H9 (cell line): ENCODE measurements at regions not wholly inside any gene's neighbourhood (a gene's known extent, or its start where the extent isn't known, plus 50 kb on each side); places are given as distances from the start of the nearest gene placed in this dataset.
A peak's percentile ranks its signal among the peaks of the same experiment; 100 is the strongest.

Experiments
- DNase-seq: peaks from one replicate; pipeline ENCODE4 v3.0.0-alpha.2; 2017
- H2AFZ ChIP-seq: one replicate; pipeline ENCODE4 v1.6.1; 2013; ENCODE audit warnings: mild to moderate bottlenecking, low read length, control low read depth, moderate library complexity
- H2AK5ac ChIP-seq: 2 replicates; pipeline ENCODE4 v1.6.1; 2013; ENCODE audit warnings: low read length, control low read depth, mixed read lengths; ENCODE audit not compliant: insufficient read length
- H2BK120ac ChIP-seq: one replicate; pipeline ENCODE4 v1.6.1; 2013; ENCODE audit warnings: low read depth, mild to moderate bottlenecking, low read length, control low read depth, inconsistent platforms; ENCODE audit not compliant: poor library complexity, severe bottlenecking
- H2BK12ac ChIP-seq: 2 replicates; pipeline ENCODE4 v1.6.1; 2013; ENCODE audit warnings: low read length, control low read depth, mixed read lengths, low read depth; ENCODE audit not compliant: insufficient read length
- H2BK15ac ChIP-seq: 2 replicates; pipeline ENCODE4 v1.6.1; 2013; ENCODE audit warnings: low read depth, low read length, control low read depth
- H2BK20ac ChIP-seq: one replicate; pipeline ENCODE4 v1.6.1; 2013; ENCODE audit warnings: low read depth, mild to moderate bottlenecking, low read length, control low read depth, inconsistent platforms; ENCODE audit not compliant: poor library complexity, severe bottlenecking
- H2BK5ac ChIP-seq: 2 replicates; pipeline ENCODE4 v1.6.1; 2013; ENCODE audit warnings: low read length, control low read depth, mixed read lengths; ENCODE audit not compliant: insufficient read length
- H3K14ac ChIP-seq: 2 replicates; pipeline ENCODE4 v1.6.1; 2013; ENCODE audit warnings: low read length, control low read depth; ENCODE audit not compliant: insufficient read depth
- H3K18ac ChIP-seq: 2 replicates; pipeline ENCODE4 v1.6.1; 2013; ENCODE audit warnings: low read depth, mild to moderate bottlenecking, mixed read lengths, low read length, control low read depth; ENCODE audit not compliant: insufficient read length
- H3K23ac ChIP-seq: 2 replicates; pipeline ENCODE4 v1.6.1; 2013; ENCODE audit warnings: low read length, control low read depth, mixed read lengths, low read depth; ENCODE audit not compliant: insufficient read length
- H3K23me2 ChIP-seq: 2 replicates; pipeline ENCODE4 v1.6.1; 2013; ENCODE audit warnings: low read depth, mild to moderate bottlenecking, mixed read lengths, low read length, control low read depth; ENCODE audit not compliant: insufficient read length, poor library complexity, severe bottlenecking
- H3K27ac ChIP-seq: 2 replicates; pipeline ENCODE4 v1.5.1; 2013; ENCODE audit warnings: low read length, control low read depth, mixed read lengths, low read depth; ENCODE audit not compliant: insufficient read length
- H3K27me3 ChIP-seq: 2 replicates; pipeline ENCODE4 v1.6.1; 2013; ENCODE audit warnings: low read length, control low read depth, inconsistent platforms; ENCODE audit not compliant: insufficient read depth
- H3K4ac ChIP-seq: 2 replicates; pipeline ENCODE4 v1.6.1; 2013; ENCODE audit warnings: low read depth, mild to moderate bottlenecking, control low read depth, inconsistent platforms, low read length, moderate library complexity
- H3K4me1 ChIP-seq: 2 replicates; pipeline ENCODE4 v1.6.1; 2013; ENCODE audit warnings: low read length, control low read depth, inconsistent platforms; ENCODE audit not compliant: insufficient read depth
- H3K4me2 ChIP-seq: 2 replicates; pipeline ENCODE4 v1.6.1; 2013; ENCODE audit warnings: low read length, control low read depth, mixed read lengths; ENCODE audit not compliant: insufficient read length, insufficient read depth
- H3K56ac ChIP-seq: 2 replicates; pipeline ENCODE4 v1.6.1; 2013; ENCODE audit warnings: low read depth, mild to moderate bottlenecking, mixed read lengths, low read length, control low read depth; ENCODE audit not compliant: insufficient read length
- H3K79me1 ChIP-seq: 2 replicates; pipeline ENCODE4 v1.6.1; 2013; ENCODE audit warnings: low read depth, mild to moderate bottlenecking, moderate library complexity, low read length, control low read depth, inconsistent platforms; ENCODE audit not compliant: insufficient read depth, poor library complexity, severe bottlenecking
- H3K79me2 ChIP-seq: 2 replicates; pipeline ENCODE4 v1.6.1; 2013; ENCODE audit warnings: low read length, control low read depth, inconsistent platforms; ENCODE audit not compliant: insufficient read depth
- H3K9ac ChIP-seq: 2 replicates; pipeline ENCODE4 v1.6.1; 2013; ENCODE audit warnings: low read length, control low read depth, mixed read lengths; ENCODE audit not compliant: insufficient read length; ENCODE audit errors: extremely low read depth
- H3K9me3 ChIP-seq: one replicate; pipeline ENCODE4 v1.6.1; 2013; ENCODE audit warnings: low read depth, low read length, inconsistent platforms; ENCODE audit not compliant: control insufficient read depth
- H3T11ph ChIP-seq: one replicate; pipeline ENCODE4 v1.6.1; 2013; ENCODE audit warnings: mild to moderate bottlenecking, low read length, control low read depth, inconsistent platforms
- H4K20me1 ChIP-seq: one replicate; pipeline ENCODE4 v1.6.1; 2013; ENCODE audit not compliant: control insufficient read depth, insufficient read length, insufficient read depth
- H4K5ac ChIP-seq: 2 replicates; pipeline ENCODE4 v1.6.1; 2013; ENCODE audit warnings: low read depth, mild to moderate bottlenecking, mixed read lengths, low read length, control low read depth; ENCODE audit not compliant: insufficient read length
- H4K8ac ChIP-seq: replicated peaks from 2 replicates; pipeline ENCODE4 v1.6.1; 2013; ENCODE audit warnings: low read length, control low read depth, mixed read lengths, low read depth; ENCODE audit not compliant: insufficient read length
- H4K91ac ChIP-seq: 2 replicates; pipeline ENCODE4 v1.6.1; 2013; ENCODE audit warnings: low read depth, mild to moderate bottlenecking, moderate library complexity, mixed read lengths, low read length, control low read depth; ENCODE audit not compliant: insufficient read length
- H3K27ac Mint-ChIP-seq, 3 experiments: 2 replicates in 2 of 3; 3 replicates in 1 of 3; pipeline ENCODE4 v1.8.0; 2020 to 2021; ENCODE audit warnings: mixed read lengths in 3 of 3, mild to moderate bottlenecking in 1 of 3, moderate library complexity in 1 of 3
- H3K27me3 Mint-ChIP-seq: 2 replicates; pipeline ENCODE4 v1.8.0; 2021; ENCODE audit warnings: low read depth, mild to moderate bottlenecking, moderate library complexity, mixed read lengths
- H3K36me3 Mint-ChIP-seq, 3 experiments: 2 replicates in 2 of 3; 3 replicates in 1 of 3; pipeline ENCODE4 v1.8.0; 2020 to 2021; ENCODE audit warnings: low read depth in 3 of 3, mixed read lengths in 3 of 3; ENCODE audit not compliant: insufficient read depth in 1 of 3
- H3K4me1 Mint-ChIP-seq, 2 experiments: 2 replicates each; pipeline ENCODE4 v1.8.0; 2020; ENCODE audit warnings: mixed read lengths in 2 of 2
- H3K4me3 Mint-ChIP-seq, 2 experiments: 2 replicates in 1 of 2; 3 replicates in 1 of 2; pipeline ENCODE4 v1.8.0; 2020 to 2021; ENCODE audit warnings: mild to moderate bottlenecking in 2 of 2, mixed read lengths in 2 of 2, moderate library complexity in 1 of 2
- H3K9me3 Mint-ChIP-seq, 2 experiments: 2 replicates in 1 of 2; 3 replicates in 1 of 2; pipeline ENCODE4 v1.8.0; 2020; ENCODE audit warnings: mild to moderate bottlenecking in 2 of 2, mixed read lengths in 2 of 2, moderate library complexity in 1 of 2
- WGBS: extraction: QIAGEN DNeasy Blood & Tissue Kit; methylation state at CpG from one replicate; pipeline ENCODE4 v1.1.7; 2013; ENCODE audit warnings: missing lambda C conversion rate, low lambda C conversion rate, mixed read lengths; ENCODE audit not compliant: insufficient read length; ENCODE audit errors: extremely low coverage; 5-methylcytosine and 5-hydroxymethylcytosine counted together
- TF ChIP-seq, protein P1 (sequence below): fragments of 200-600 bp; sonication (generic); conservative IDR thresholded peaks from 3 replicates; pipeline ENCODE4 v1.8.0; 2021; ENCODE audit warnings: antibody characterized with exemption, mild to moderate bottlenecking

- peaks cover 72% of the 10 kb centered on the region for H3K9me3 ChIP-seq
- H3K9ac ChIP-seq = no peak overlapping the region
- H2BK15ac ChIP-seq = no peak overlapping the region
- no peaks in the 10 kb centered on the region for H3K4me1 ChIP-seq
- no peak overlapping the region for H3K14ac ChIP-seq
- H3K4me3 Mint-ChIP-seq = no peak overlapping the region
- no peak overlapping the region for H3K56ac ChIP-seq
- no peaks in the 10 kb centered on the region for H3K79me1 ChIP-seq
- no peaks in the 10 kb centered on the region for H3K79me2 ChIP-seq
- TF ChIP-seq, protein P1, sequence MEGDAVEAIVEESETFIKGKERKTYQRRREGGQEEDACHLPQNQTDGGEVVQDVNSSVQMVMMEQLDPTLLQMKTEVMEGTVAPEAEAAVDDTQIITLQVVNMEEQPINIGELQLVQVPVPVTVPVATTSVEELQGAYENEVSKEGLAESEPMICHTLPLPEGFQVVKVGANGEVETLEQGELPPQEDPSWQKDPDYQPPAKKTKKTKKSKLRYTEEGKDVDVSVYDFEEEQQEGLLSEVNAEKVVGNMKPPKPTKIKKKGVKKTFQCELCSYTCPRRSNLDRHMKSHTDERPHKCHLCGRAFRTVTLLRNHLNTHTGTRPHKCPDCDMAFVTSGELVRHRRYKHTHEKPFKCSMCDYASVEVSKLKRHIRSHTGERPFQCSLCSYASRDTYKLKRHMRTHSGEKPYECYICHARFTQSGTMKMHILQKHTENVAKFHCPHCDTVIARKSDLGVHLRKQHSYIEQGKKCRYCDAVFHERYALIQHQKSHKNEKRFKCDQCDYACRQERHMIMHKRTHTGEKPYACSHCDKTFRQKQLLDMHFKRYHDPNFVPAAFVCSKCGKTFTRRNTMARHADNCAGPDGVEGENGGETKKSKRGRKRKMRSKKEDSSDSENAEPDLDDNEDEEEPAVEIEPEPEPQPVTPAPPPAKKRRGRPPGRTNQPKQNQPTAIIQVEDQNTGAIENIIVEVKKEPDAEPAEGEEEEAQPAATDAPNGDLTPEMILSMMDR = peak; percentile 39
- H3K4me1 Mint-ChIP-seq = no peaks in the 10 kb centered on the region
- H2BK5ac ChIP-seq = no peak overlapping the region
- no peaks in the 10 kb centered on the region for H4K20me1 ChIP-seq
- no peak overlapping the region for H3K4ac ChIP-seq
- no peaks in the 10 kb centered on the region for H3K23me2 ChIP-seq
- H3K27me3 ChIP-seq = no peaks in the 10 kb centered on the region
- no peak overlapping the region for H3K18ac ChIP-seq
- H2AK5ac ChIP-seq = no peak overlapping the region
- H3K23ac ChIP-seq = no peak overlapping the region
- no peak overlapping the region for H4K5ac ChIP-seq
- H3K27me3 Mint-ChIP-seq = no peaks in the 10 kb centered on the region; the same call in none of the 2 replicates
- H3K9me3 Mint-ChIP-seq = peaks cover 13 to 71% of the 10 kb centered on the region in 2 experiments; a peak in 4 of 5 replicates
- H3T11ph ChIP-seq = no peak overlapping the region
- H2BK20ac ChIP-seq = no peak overlapping the region
- no CpG with 5 or more reads among the region's 27 CpGs for WGBS
- H4K8ac ChIP-seq = no peak overlapping the region
- H3K36me3 Mint-ChIP-seq = peaks cover 0 to 28% (median 0%) of the 10 kb centered on the region in 3 experiments; a peak in 2 of 7 replicates
- no peak overlapping the region for H2BK120ac ChIP-seq
- no peak overlapping the region for H3K27ac ChIP-seq
- no peak overlapping the region for H4K91ac ChIP-seq
- no peak overlapping the region for H3K27ac Mint-ChIP-seq
- H3K4me2 ChIP-seq = no peak overlapping the region
- no peak overlapping the region for H2AFZ ChIP-seq
- DNase-seq = no peak
- no peak overlapping the region for H2BK12ac ChIP-seq
These were observed 99.1 kb upstream of the ACTRT2 start for GRCh38 chr1:2921970-2922686.
